ENCODE measurements at regions not wholly inside any gene's neighbourhood (a gene's known extent, or its start where the extent isn't known, plus 50 kb on each side); places are given as distances from the start of the nearest gene placed in this dataset.

- FAIRE-seq: no peak
These were observed 440.3 kb upstream of the MC4R start for GRCh38 chr18:60812921-60813320.

GRCh38 chr18:60826346-60826745 lies 453.8 kb upstream of the MC4R start:
- FAIRE-seq: no peak

GRCh38 chr18:60831971-60832370 lies 459.4 kb upstream of the MC4R start:
- FAIRE-seq: no peak

- no peak for FAIRE-seq
These were observed 466.1 kb upstream of the MC4R start for GRCh38 chr18:60838677-60839076.

GRCh38 chr18:60846396-60846795 lies 473.8 kb upstream of the MC4R start:
- FAIRE-seq: no peak

- FAIRE-seq: no peak
These were observed 474.9 kb upstream of the MC4R start for GRCh38 chr18:60847517-60847916.

- FAIRE-seq: no peak
These were observed 471.7 kb upstream of the CDH20 start for GRCh38 chr18:60861575-60861974.

- no peak for FAIRE-seq
These were observed 470.2 kb upstream of the CDH20 start for GRCh38 chr18:60862988-60863387.

GRCh38 chr18:60865801-60866200 lies 467.4 kb upstream of the CDH20 start:
- FAIRE-seq: no peak

GRCh38 chr18:60870261-60871153 lies 462.7 kb upstream of the CDH20 start:
- no peak for FAIRE-seq

- FAIRE-seq: no peak
These were observed 460.8 kb upstream of the CDH20 start for GRCh38 chr18:60872434-60872833.

GRCh38 chr18:60873708-60874107 lies 459.5 kb upstream of the CDH20 start:
- FAIRE-seq: no peak

- no peak for FAIRE-seq
These were observed 457.2 kb upstream of the CDH20 start for GRCh38 chr18:60875957-60876507.

GRCh38 chr18:60880184-60880583 lies 453.0 kb upstream of the CDH20 start:
- FAIRE-seq: no peak

- FAIRE-seq: no peak
These were observed 449.6 kb upstream of the CDH20 start for GRCh38 chr18:60883587-60883986.

- no peak for FAIRE-seq
These were observed 445.1 kb upstream of the CDH20 start for GRCh38 chr18:60888071-60888624.

- no peak for FAIRE-seq
These were observed 443.8 kb upstream of the CDH20 start for GRCh38 chr18:60889442-60889841.

- no peak for FAIRE-seq
These were observed 441.3 kb upstream of the CDH20 start for GRCh38 chr18:60891936-60892335.

- peak; percentile 17 for FAIRE-seq
These were observed 440.8 kb upstream of the CDH20 start for GRCh38 chr18:60892441-60892840.

- peak; percentile 17 for FAIRE-seq
These were observed 440.4 kb upstream of the CDH20 start for GRCh38 chr18:60892855-60893254.

- FAIRE-seq: no peak
These were observed 439.7 kb upstream of the CDH20 start for GRCh38 chr18:60893355-60894097.

GRCh38 chr18:60894254-60894945 lies 438.8 kb upstream of the CDH20 start:
- FAIRE-seq: no peak

- FAIRE-seq: no peak
These were observed 438.0 kb upstream of the CDH20 start for GRCh38 chr18:60895181-60895580.
